ENCODE measurements at regions not wholly inside any gene's neighbourhood (a gene's known extent, or its start where the extent isn't known, plus 50 kb on each side); places are given as distances from the start of the nearest gene placed in this dataset.
"Not testable (repeated sequence)": the region's sequence is repeated elsewhere in the genome, so short reads cannot be mapped to it uniquely, and the experiment has no call there.

- ATAC-seq (no peak), DNase-seq (ENCODE audit: low spot score in 2 of 2) (no peak)
- Mint-ChIP-seq H3K36me3 (no peaks in the 10 kb centered on the region), H3K27ac (no peak overlapping the region), H3K9me3 (no peaks in the 10 kb centered on the region)
Observed at GRCh38 chr5:92861531-92862285, 719.3 kb downstream of the NR2F1-AS1 start.

DNA sequence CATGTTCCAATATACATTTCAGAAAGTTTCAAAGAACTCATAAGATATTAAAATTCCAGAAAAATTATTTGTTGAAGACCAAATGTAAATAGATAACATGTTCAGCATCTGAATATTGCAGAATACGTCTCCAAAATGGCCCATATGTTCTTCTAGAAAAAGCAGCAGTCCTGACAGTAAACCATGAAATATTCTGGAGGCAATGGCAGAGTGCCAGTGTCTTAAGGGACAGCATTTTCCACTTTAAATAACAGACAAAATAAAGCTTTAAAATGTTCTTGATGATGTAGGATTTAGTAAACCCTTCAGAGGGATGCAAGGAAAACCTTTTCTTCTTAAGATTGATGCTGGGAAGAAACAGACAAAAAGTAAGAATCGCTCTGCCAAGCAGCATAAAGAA lies 721.0 kb downstream of the NR2F1-AS1 start:
- Mint-ChIP-seq H3K36me3 (no peaks in the 10 kb centered on the region), H3K27ac (no peak overlapping the region), H3K9me3 (no peaks in the 10 kb centered on the region)
- no peak for DNase-seq (ENCODE audit: low spot score in 2 of 2)
- no peak for ATAC-seq

DNA sequence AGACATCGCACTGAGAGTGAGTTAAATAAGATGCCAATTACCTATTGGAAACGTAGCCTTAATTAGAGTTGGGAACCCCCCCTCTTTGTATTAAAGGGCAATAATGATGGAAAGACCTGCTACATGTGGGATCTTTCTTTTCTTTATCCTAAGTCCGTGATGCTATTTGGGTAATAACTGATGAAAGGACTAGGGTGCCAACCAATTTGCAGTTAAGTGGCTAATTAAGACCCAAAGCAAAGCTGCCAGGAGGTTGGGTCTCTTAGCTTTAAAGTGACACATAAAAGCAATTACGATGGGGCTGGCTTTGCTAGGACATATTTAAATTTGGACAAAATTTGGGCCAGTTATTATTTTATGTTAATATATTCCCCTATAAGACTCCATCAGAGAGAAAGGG lies 728.8 kb downstream of the NR2F1-AS1 start:
- H3K36me3 Mint-ChIP-seq = no peaks in the 10 kb centered on the region
- no peak for DNase-seq (ENCODE audit: low spot score in 2 of 2)
- H3K27ac Mint-ChIP-seq = no peak overlapping the region
- no peak for ATAC-seq
- H3K9me3 Mint-ChIP-seq = peaks cover 0 to 7% of the 10 kb centered on the region in 2 donors

- Mint-ChIP-seq H3K27ac (no peak overlapping the region), H3K9me3 (peaks cover 0 to 12% of the 10 kb centered on the region in 2 donors), H3K36me3 (no peaks in the 10 kb centered on the region)
- no peak for ATAC-seq
- DNase-seq (ENCODE audit: low spot score in 2 of 2) = no peak
Observed at GRCh38 chr5:92850886-92851285, 730.1 kb downstream of the NR2F1-AS1 start.

DNA sequence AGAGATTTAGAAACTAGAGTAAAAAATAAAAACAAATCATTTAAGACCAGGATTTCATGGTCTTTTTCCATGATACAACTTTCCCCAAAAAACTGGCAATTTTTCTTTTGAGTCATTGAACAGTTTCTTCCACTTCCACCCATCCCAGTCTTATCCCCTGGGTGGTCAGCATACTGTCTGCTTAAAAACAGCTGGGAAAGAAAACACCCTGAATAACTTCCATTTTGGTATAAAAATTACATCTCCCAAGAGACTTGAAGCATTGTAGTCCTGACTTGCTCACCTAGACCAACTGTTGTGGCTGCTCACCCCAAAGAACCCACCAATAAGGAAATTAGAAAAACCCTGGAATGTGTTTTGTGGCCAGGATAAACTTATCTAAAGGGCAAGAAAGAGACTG lies 731.3 kb downstream of the NR2F1-AS1 start:
- Mint-ChIP-seq H3K9me3 (peaks cover 0 to 12% of the 10 kb centered on the region in 2 donors), H3K36me3 (no peaks in the 10 kb centered on the region)
- ATAC-seq = no peak

DNA sequence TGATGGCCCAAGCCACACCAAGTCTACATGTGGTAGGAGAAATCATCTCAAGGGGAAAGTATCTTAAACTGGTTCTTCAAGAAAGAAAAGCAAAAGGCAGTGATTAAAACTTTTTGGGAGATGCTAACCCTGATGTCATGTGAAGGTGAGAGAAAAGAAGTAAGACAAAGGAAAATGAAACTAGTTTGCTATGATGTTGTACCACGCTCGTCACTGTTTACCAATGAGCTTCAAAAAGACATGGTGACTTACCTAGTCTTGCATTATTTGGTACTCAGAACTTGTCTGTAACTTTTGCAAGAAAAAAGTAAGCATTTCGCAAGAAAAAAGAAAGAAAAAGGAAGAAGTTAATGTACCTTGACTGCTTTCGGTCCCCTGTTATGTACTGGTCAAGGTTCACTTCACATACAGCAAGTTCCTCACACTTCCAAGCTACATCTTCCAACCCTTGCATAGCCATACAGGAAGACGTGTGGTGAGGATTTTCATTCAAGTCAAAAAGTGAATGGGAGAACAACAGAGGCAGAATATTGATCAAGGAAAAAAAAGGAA lies 739.3 kb downstream of the NR2F1-AS1 start:
- no peak overlapping the region for H3K27ac Mint-ChIP-seq
- ATAC-seq = no peak

More for the DNA sequence above, 731.3 kb downstream of the NR2F1-AS1 start:
- no peak for DNase-seq (ENCODE audit: low spot score in 2 of 2)
- H3K27ac Mint-ChIP-seq = no peak overlapping the region

DNA sequence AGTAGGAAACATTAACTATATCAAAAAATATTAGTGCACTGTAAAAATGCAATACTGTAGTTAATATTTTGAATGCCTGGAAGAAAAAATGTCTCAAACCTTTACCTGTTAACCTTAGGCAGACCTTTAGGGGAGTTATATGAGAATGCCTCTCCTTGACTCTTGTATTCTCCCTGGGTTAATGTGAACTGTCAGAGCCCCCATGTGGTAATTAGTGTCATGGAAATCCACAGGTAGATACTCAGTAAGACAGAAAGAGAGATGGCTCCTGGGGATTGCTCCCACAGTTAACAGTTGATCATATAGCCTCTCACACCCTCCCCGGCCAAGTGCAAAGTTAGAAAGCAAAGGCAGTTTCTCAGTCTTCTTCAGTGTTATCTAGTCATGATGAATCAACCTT lies 742.8 kb downstream of the NR2F1-AS1 start:
- no peak for DNase-seq (ENCODE audit: low spot score in 2 of 2)
- peaks cover 0 to 11% of the 10 kb centered on the region in 2 donors for H3K36me3 Mint-ChIP-seq
- no peak overlapping the region for H3K27ac Mint-ChIP-seq
- ATAC-seq = no peak
- H3K9me3 Mint-ChIP-seq = peaks cover 12 to 14% of the 10 kb centered on the region in 2 donors

More for the DNA sequence above, 739.3 kb downstream of the NR2F1-AS1 start:
- no peak for DNase-seq (ENCODE audit: low spot score in 2 of 2)
- peaks cover 6 to 9% of the 10 kb centered on the region in 2 donors for H3K9me3 Mint-ChIP-seq
- no peaks in the 10 kb centered on the region for H3K36me3 Mint-ChIP-seq

GRCh38 chr5:92836855-92837755 lies 743.9 kb downstream of the NR2F1-AS1 start:
- Mint-ChIP-seq H3K9me3 (peaks cover 17 to 19% of the 10 kb centered on the region in 2 donors), H3K27ac (no peak overlapping the region), H3K36me3 (peaks cover 0 to 16% of the 10 kb centered on the region in 2 donors)
- DNase-seq (ENCODE audit: low spot score in 2 of 2) (no peak), ATAC-seq (no peak)

DNA sequence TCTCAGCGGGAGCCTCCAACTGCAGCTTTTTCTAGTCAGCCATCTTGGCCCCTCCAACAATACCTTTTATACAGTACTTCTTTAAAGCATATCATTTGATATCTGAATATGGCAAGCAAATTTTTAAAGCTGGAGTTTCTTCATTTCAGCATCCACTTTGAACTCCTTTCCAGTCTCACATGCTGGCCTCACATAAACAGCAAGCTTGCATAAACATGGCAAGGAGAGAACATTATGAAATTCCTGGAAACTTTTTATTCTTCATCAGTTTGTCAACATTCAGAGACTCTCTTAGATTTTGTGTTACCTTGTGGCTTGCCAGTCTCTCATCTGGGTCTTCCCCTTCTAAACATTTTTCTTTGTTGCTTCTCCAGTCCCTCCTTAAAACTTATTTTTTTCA lies 745.3 kb downstream of the NR2F1-AS1 start:
- H3K9me3 Mint-ChIP-seq = peaks cover 10 to 11% of the 10 kb centered on the region in 2 donors
- H3K27ac Mint-ChIP-seq = no peak overlapping the region
- DNase-seq (ENCODE audit: low spot score in 2 of 2) = no peak

GRCh38 chr5:92823551-92823950 lies 757.5 kb downstream of the NR2F1-AS1 start:
- not testable (repeated sequence) for DNase-seq (ENCODE audit: low spot score in 2 of 2); H3K36me3 Mint-ChIP-seq; ATAC-seq; H3K27ac Mint-ChIP-seq
- H3K9me3 Mint-ChIP-seq = peaks cover 13 to 14% of the 10 kb centered on the region in 2 donors

More for the DNA sequence above, 745.3 kb downstream of the NR2F1-AS1 start:
- ATAC-seq = no peak
- peaks cover 0 to 16% of the 10 kb centered on the region in 2 donors for H3K36me3 Mint-ChIP-seq

GRCh38 chr5:92822183-92822582 lies 758.8 kb downstream of the NR2F1-AS1 start:
- Mint-ChIP-seq H3K9me3 (peaks cover 18 to 20% of the 10 kb centered on the region in 2 donors), H3K36me3 (no peaks in the 10 kb centered on the region), H3K27ac (no peak overlapping the region)
- no peak for DNase-seq (ENCODE audit: low spot score in 2 of 2)
- ATAC-seq = no peak

GRCh38 chr5:92809855-92810465 lies 771.1 kb downstream of the NR2F1-AS1 start:
- ATAC-seq (no peak), DNase-seq (ENCODE audit: low spot score in 2 of 2) (no peak)
- H3K9me3 Mint-ChIP-seq = peaks cover 4% of the 10 kb centered on the region in 2 donors
- H3K36me3 Mint-ChIP-seq = no peaks in the 10 kb centered on the region
- no peak overlapping the region for H3K27ac Mint-ChIP-seq

DNA sequence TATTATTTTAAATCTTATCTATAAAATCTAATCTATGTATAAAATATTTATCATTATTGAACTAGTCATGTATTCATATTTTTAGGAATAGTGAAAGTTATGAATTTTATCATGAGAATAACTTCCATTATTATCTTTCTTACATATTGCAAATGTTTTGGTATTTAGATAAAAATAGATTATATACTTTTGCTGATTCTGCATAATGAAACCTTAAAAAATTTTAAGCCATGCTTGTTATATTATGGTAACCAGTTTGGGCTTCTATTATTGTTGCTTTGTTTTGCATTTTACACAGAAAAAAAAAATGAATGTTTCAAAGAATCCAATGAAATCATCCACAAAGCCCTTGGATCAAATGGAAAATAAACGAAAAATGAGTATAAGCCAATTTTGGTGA lies 772.5 kb downstream of the NR2F1-AS1 start:
- Mint-ChIP-seq H3K27ac (no peak overlapping the region), H3K36me3 (no peaks in the 10 kb centered on the region), H3K9me3 (peaks cover 3 to 5% of the 10 kb centered on the region in 2 donors)
- DNase-seq (ENCODE audit: low spot score in 2 of 2) (no peak), ATAC-seq (no peak)

DNA sequence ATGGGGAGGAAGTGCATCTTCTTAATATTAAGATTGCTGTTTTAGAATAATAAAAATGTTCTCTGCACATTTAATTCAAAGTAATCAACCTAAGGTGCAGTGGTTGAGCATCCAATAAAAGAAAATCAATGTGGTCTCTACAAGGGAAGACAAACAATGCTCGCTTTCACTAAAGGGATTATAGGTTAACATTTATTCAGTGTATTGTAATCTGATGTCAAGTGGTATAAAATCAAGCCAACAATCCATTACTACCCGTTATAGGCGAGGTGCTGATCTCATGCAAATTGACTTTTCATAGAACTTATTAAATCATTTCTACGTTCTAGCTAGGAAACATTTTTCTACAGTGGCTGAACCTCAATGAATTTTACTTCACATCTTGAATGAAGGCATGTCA lies 773.9 kb downstream of the NR2F1-AS1 start:
- DNase-seq (ENCODE audit: low spot score in 2 of 2) (no peak), ATAC-seq (no peak)
- no peaks in the 10 kb centered on the region for H3K36me3 Mint-ChIP-seq

GRCh38 chr5:92805446-92805845 lies 775.6 kb downstream of the NR2F1-AS1 start:
- no peak for DNase-seq (ENCODE audit: low spot score in 2 of 2)
- no peak overlapping the region for H3K27ac Mint-ChIP-seq
- peaks cover 3% of the 10 kb centered on the region in 2 donors for H3K9me3 Mint-ChIP-seq
- no peak for ATAC-seq
- no peaks in the 10 kb centered on the region for H3K36me3 Mint-ChIP-seq

More for the DNA sequence above, 773.9 kb downstream of the NR2F1-AS1 start:
- Mint-ChIP-seq H3K9me3 (peaks cover 3% of the 10 kb centered on the region in 2 donors), H3K27ac (no peak overlapping the region)

DNA sequence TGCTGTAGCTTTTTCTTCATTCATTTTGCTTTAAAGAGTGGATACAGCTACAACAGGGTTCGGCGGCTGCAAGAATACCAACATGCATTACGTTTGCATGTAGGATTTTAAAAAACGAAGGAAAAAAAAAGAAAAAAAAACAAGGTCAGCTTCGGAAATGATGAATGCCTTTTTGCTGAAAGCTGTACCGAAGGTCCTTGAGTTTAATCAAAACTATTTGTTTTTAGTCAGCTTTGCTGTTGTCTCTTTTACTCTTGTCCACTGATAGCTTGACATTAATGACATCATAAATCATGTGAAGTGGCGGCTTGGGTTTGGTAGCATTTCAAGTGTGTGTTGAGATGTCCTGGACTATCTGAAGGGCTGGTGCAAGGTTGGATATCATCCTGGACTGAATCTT lies 779.1 kb downstream of the NR2F1-AS1 start:
- H3K9me3 Mint-ChIP-seq = peaks cover 7 to 8% of the 10 kb centered on the region in 2 donors
- H3K36me3 Mint-ChIP-seq = no peaks in the 10 kb centered on the region
- ATAC-seq (no peak), DNase-seq (ENCODE audit: low spot score in 2 of 2) (no peak)
- no peak overlapping the region for H3K27ac Mint-ChIP-seq

- H3K9me3 Mint-ChIP-seq = peaks cover 9 to 12% of the 10 kb centered on the region in 2 donors
- H3K36me3 Mint-ChIP-seq = no peaks in the 10 kb centered on the region
- ATAC-seq (no peak), DNase-seq (ENCODE audit: low spot score in 2 of 2) (no peak)
- H3K27ac Mint-ChIP-seq = no peak overlapping the region
Observed at GRCh38 chr5:92800365-92800764, 780.7 kb downstream of the NR2F1-AS1 start.

Data from activated naive CD4-positive, alpha-beta T cell treated with anti-CD3 and anti-CD28 coated beads, Interleukin-2, amount 50 U/mL, for 72 hours (primary cell).